NCI-H446 treated with DMSO at 0.1 percent for 48 hours (cell line): ENCODE measurements at regions not wholly inside any gene's neighbourhood (a gene's known extent, or its start where the extent isn't known, plus 50 kb on each side); places are given as distances from the start of the nearest gene placed in this dataset.

Experiments used
- DNase-seq: peaks from one replicate; lab custom pipeline; 2025; lab: John Stamatoyannopoulos, UW

DNA sequence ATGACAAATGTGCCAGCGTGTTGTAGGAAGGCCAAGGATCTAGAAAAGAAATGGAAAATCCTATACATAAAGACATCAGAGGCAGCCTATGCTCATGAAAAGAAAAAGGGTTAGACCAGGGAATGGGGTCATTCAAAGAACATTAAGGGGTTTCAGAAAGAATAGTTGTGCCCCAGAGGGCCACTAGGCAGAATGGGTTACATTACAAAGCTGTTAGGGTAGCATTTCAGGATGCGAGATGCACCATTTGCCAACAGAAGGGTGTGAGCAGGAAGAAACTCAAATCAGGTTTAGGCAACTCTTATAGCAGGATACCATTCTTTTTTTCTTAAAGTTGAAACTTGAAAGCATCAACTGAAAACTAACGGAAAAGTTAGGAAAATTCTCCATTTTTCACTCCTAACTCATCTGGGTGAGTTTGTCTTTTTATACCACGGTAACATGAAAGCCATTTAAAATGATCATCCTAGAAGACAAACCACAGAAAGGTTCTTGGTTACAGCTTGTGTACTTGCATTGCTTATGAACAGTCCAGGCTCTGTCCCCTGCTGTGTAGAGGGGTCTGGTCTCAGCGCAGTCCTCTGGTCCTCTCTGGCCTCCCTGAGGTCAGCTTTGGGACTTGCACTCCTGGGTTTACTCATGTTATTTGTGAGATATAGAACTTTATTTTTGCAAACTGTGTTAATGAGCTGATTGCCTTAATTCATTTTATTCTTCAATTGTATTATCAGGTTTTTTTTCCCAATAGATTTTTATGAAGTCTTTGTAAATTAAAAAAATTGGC lies 209.1 kb downstream of the DACT1 start:
- DNase-seq = no peak

DNA sequence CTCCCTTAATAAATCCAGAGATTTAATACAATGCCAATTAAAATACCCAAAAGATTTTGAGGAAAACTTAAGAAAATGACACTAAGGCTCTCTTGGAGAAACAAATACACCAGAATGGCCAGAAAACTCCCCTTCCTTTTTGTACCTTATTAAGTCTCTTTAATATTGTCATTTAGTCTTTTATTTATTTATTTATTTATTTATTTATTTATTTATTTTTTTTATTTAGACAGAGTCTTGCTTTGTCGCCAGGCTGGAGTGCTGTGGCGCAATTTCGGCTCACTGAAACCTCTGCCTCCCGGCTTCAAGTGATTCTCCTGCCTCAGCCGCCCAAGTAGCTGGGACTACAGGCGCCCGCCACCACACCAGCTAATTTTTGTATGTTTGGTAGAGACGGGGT lies 210.6 kb downstream of the DACT1 start:
- DNase-seq = no peak

DNA sequence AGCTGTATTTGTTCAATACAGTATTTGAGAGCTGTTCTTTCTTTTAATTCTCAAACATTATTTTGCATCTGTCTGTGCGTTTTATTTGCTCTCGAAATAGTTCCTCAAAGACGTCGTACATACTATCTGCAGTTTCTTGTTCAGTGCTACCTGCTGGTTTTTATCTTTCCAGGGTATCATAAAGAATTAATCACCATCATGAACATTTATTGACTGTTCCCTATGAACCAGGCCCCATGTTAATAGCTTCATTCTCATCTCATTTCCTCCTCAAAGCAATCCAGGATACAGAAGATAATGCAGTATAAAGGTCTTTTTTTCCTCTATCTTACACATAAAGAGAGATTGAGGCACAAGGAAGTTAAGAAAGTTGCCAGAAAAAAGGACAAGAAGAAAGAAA lies 211.8 kb downstream of the DACT1 start:
- no peak for DNase-seq

DNA sequence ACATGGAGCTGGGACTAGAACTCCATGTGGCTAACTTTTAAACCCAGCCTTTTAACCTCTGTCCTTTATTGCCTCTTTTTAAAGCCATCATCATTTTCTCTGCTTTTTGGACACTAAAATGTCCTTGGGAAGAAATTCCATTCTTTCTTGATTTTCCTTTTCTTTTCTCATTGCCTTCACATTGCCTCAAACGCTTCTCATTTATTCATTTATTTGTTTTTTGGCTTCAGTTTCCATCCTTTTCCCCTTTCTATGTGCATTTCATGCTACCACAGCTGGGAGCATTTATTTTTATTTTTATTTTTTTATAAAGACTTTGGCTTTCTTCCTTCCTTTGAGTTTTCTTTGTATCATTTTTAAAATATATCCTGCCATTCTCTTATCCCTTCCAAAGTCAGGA lies 212.2 kb downstream of the DACT1 start:
- no peak for DNase-seq

DNA sequence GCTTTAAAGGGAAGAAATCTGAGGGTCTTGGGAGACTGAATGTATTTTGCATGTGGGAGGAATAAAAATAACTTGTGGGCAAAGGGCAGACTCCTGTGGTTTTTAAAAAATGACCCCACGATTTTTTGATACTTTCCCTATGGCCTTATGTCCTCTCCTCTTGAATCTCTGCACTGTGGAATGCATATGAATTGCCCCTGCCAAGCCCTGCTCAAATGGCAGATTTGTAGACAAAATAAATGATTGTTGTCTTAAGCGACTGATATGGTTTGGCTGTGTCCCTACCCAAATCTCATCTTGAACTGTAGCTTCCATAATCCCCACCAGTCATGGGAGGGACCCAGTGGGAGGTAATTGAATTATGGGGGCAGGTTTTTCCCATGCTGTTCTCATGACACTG lies 223.8 kb downstream of the DACT1 start:
- DNase-seq = no peak

DNA sequence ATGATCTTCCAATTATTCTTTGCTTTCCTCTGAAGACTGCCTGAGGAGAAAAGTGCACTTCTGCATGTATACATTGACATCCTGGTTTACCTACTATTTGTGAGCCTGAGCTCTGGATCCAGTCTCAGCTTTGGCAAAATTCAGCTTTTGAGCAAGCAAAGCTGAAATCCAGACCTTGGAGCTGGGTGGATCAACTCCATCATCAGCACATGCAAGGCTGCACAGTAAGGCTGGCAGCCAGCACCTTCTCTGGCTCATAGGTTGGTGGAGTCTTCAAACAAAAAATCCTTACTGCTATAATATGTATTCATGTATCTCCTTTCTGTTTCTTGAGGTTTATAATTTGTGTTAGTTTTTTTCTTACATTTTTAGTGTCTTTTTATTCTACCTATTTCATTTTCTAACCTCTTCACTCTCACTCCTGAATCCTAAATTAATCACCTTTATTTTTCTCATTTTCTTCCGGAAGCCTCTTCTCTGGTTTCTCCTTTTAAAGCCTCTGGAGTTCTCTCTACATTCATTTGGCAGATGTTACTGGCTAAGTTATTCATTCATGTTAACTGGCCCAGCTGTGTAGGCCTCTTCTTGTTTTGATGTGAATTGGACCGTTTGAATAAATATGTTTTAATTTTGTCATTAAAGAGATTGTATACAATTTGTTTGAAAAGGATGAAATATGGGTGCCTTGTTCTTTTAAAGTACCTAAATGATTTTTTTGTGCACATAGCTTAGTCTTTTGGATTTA lies 224.8 kb downstream of the DACT1 start:
- no peak for DNase-seq

DNA sequence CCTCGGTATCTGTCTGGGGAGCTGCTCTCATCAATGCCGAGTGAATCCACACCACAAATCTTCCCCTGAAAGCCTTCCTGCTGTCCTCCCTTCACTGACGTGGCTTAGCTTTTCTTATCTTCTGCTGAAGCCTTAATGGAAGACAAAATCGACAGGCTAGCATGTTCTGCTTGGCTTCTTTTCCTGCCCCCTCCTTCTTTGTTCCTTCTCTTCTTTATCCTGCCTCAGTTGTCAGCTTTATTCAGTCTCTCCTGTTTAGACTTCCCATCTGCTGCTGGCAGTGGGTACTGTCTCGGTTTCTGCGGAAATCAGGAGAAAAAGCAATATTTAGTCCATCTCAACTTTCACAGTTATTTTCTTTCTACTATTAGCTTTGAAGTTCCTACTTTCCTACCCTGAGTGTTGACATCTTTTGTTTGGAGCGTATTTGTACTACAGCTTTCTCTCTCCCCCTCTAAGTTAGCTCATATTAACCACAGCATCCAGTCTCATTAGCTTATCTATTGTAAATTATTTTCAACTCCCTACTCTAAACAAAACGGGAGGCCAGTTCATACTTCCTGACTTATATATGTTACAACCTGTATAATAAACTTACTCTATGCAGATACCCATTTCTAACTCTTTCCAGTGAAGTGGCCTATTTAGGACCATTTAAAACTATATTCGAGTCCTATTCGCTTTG lies 226.0 kb downstream of the DACT1 start:
- DNase-seq = no peak

DNA sequence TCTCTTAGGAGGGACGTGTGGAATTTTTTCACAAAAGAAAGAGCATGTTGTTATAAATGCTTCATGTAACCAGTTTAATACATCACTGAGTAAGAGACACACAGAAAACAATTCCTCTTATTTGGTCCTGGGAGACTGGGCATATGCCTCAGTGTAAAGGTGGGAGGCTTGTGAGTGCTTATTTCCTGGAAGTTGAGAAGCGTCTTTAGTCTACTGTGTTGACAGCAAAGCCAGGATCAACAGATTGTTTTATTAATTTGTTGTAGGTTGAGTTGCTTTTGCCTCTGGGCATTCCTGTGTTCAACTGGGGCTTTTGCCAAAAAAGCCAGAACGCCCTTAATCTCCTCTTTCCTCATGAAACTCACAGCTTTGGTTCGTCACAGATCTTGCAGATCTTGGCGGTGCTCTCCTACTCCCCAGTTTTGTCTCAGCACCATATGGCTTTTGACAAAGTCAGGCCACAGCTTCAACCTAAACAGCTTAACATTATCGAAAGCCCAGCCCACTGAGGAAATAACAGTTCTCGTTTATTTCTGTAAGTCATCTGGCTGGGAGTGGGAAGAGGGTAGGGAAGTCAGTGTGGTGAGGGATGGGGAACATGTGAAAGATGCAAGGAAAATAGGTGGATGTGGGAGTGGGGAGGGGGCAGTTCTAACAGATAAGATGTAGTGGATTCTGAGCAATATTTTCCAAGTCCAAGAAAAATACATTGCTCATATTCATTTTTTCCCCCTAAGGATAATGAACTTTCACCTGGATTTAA lies 227.2 kb downstream of the DACT1 start:
- DNase-seq = peak; percentile 92

DNA sequence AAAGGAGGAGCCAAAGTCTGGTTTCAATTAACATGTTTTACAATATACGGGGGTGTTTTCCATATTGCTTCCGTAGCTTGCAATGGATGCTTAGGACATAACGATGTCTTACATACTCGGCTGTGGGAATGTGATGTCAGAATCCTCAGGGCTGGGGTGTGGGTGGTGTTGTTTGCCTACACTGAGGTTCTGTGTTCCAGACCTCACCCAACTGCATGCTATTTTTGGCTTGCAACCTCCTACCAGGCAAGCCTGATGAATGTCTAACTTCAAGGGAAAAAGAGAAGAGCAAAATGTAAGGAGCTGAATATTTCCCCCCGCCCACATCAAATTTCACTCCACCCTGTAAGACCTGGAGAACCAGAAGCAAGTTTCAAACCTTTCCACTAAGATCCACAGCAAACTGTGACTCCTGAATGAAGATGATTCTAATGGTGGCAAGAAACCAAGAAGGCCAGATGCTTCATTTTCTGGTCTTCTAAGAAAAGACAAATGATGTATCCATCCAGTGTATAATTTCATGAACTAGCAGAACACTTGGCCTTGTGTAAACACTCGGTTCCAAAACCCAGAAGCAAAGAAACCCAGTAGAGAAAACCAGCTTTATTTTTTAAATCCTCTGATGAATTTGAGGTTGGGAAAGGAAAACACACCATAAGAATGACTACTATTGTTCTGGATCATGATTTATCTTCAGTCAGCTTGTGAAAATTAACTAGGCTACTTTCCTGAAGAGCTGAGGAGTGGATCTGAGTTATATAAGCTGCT lies 227.9 kb downstream of the DACT1 start:
- peak; percentile 84 for DNase-seq

DNA sequence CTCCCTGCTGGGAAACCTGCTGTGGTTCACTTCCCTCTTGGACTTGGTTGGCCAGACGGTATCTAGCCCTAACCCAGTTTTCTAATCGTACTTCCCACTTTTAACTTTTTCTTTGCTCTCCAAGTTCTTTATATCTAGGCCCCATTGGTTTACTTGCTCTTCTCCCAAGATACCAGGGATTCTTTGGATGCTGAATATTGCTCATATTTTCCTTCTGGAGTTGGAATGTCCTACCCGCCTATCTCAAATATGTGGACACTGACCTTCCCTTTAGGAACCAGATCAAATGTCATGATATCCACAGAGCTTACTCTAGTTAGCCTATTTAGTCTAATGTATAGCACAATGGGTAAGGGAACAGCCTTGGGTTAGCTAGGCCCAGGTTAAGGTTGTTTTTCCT lies 228.6 kb downstream of the DACT1 start:
- DNase-seq = no peak

DNA sequence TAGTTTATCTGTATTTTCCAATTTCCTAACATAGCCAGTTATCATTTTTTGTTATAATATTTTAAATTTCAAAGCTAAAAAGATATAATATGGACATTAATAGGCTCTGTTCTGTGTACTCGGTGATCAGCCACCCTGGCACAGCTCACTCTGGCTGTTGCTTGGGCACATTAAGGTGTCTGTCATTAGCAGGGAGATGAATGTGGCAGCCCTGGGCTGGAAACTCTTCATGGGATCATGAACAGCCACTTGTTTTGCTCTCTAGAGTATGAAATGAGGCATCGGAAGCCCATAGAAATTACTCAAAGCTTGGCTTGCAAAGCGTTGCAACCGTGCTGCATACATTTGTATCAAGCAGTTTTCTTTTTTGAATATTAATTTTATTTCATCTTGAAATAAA lies 233.2 kb downstream of the DACT1 start:
- DNase-seq = no peak

DNA sequence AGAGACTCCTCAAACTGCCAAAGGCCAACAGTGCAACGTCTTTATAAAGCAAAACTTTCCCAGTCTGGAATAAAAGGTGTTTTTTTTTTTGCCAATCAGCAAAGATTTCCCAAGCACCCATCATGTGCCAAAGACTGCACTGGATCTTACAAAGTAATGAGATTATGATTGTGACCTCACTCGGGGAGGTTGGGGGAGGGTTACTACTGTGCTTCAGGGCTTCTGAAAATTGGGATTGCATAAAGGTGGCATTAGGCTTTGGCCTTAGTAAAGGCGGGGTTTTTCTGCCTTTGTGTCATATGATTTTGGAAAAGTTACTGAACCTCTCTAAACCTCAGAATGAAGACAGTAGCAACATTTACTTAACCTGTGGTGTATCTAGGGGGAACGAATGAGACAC lies 233.8 kb downstream of the DACT1 start:
- DNase-seq = no peak

DNA sequence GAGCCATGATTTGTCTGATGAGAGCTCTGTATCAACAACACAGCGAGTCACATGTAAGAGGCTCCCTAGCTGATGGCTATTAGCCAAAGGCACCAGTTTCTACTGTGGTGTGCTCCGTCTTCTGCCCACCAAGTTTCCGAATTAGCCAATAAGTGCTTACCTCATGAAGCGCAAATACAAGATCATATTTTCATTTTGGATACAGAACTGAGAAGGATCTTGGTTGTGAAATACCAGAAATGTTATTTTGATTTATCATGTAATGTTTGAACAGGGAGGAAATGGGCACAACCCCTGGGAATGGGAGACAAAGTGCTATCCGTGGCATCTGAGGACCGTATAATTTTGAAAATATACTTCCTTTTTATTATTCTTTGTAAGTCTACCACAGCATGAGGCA lies 234.3 kb downstream of the DACT1 start:
- no peak for DNase-seq

DNA sequence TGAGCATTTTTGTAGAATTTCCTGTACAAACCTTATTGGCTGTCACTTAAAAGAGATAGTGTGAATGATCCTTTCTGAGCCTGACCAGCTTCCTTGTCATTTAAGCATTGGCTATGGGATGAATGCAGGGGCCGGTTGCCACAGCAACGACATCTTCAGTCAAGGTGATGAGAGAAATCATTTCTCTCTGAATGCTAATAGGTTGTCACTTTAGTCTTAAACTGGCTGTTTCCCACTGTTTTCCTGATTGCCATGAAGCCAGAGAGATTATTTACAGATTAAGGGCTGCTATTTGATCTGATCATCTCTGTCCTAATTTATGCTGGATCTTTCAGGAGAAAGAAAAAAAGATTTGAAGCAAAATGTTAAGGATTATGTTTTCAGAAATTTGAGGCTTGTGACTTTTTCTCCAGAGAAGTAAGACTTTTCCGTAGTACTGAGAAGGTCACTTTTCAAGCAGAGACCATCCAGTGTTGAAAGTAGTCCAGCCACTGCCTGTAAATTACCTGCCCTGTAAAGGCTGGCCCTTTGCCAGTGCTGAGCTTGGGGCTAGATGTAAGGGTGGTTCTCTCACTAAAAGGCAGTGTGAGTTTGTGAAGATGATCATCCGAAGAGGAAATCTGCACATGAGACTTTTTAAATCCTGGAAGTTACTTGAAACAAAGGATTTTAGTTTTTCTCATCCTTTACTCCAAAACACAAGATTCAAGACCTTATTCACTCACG lies 235.6 kb downstream of the DACT1 start:
- no peak for DNase-seq

DNA sequence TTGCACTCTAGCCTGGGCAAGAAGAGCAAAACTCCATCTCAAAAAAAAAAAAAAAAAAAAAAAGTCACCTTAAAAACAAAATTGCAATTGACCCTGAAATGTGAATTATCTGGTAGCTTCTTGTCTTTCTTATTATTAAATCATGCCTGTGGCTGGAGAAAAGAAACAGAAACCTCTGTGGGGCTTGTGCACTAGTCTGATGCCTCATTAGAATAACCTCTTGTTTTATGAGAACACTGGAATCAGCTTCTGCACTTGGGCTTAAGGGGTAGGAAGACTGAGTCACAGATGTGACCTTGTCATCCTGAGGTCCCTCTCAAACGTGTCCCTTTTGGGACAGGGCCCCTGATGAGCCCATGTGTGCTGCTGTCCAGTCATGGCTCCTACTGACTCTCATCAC lies 237.9 kb downstream of the DACT1 start:
- DNase-seq = no peak

DNA sequence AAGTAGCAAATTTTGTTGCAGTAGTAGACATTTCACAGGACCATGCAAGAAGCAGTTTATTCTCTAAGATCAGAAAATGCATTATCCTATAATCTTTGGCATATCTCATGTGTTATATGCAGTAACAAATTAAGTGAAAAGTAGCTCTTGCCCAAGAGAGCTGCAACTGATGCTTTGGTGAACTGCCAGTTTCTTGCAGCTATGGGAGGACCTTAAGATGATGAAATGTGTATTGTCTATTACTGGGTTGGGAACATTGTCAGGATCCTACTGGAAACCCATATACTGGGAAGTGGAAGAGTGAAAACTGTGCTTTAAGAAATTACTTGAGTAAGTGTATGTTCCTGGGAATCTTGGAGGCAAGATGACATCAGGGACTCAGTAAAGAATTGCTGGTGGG lies 238.8 kb downstream of the DACT1 start:
- DNase-seq = no peak

DNA sequence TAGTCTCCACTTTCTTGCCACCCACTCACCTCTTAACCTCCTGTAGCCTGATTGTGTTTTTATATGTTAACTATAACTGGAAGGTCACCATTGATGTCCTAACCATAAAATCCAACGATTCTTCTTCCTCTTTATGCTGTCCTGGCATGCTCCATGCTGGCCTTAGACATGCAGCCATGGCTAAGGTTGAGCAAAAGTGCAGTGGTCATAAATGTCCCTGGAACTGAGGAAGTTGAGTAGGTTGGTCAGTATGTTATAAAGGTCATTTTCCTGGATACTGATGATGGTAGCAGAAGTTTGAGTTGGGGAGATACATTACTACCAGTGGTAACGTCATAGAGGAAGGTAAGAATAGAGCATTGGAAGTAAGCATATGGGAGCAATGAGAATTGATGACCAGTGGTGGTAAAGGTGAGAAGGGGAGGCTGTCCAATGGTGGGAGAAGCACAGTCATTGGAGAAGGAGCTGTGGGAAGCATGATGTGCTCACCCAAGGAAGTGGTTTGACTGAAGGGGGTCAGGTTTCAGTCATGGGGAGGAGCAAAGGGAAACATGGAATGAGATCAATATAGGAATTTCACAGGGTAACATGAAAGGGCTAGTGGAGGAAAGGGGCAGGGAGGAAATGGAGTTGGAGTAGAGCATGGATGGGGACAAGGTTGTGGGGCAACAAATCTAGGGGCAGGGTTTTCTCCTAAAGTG lies 240.8 kb downstream of the DACT1 start:
- DNase-seq = no peak

DNA sequence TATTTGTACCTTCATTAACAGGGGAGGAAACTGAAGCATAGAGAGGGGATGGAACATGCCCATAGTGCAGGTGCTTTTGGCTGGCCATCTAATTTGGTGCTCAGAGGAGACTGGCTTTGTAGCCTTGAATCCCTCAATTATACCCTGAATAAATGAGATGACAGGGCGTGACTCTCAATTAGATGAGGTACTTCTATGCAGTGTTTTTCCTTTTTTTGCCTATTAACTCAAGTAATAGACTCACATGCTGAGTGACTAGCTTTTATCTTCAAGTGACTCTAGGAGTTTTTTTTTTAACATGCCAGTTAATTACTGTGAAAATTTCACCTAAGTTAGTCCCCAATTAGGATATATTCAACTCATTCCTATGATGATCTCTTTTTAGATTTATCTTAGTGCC lies 243.7 kb downstream of the DACT1 start:
- no peak for DNase-seq

DNA sequence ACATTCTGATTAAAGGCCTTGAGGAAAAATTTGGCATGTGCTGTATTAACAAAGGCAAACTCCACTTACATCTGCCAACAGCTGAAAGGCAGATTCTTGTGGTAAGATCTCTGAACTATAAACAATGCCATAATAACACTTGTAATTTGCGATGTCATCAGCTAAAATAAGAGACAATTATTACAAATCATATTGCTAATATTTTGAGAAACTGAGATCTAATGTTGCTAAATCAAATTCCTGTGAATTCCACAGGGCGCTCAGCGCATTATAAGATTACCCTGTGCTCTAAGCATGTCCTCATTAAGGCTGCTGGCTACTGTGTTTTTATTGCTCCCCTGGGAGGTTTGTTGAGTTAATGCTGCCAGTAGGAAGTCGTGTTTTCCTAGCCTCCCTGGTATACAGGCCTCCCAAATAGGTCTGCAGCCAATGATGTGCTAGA lies 244.8 kb downstream of the DACT1 start:
- DNase-seq = peak; percentile 44

DNA sequence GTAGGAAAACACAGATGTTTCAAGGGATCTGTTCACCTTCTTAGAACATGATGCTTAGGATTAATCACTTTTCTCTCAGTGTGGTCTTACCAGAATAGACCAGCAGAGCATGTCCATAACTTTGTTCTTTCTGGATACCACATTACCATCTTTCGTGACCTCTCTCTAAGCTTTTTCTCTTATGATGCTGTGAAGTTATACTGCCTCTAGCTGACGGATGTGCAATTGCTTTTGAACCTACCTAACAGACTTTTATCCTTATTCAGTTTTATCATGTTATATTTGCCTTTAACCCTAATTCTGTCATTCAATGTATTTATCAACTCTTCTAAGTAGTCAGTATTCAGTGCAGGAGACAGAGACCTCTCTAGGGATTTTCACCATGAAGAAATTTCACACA lies 246.7 kb downstream of the DACT1 start:
- no peak for DNase-seq
